Activated T-cell treated with anti-CD3 and anti-CD28 coated beads, Interleukin-2, amount 50 U/mL, for 48 hours (primary cell): ENCODE measurements at regions not wholly inside any gene's neighbourhood (a gene's known extent, or its start where the extent isn't known, plus 50 kb on each side); places are given as distances from the start of the nearest gene placed in this dataset.

Experiments
- DNase-seq, 2 experiments: peaks; one replicate each; pipeline ENCODE4 v3.0.0-alpha.2; 2020

- DNase-seq = no peak
These were observed 261.5 kb downstream of the TRIB2 start for GRCh38 chr2:12978066-12978835.

GRCh38 chr2:12979066-12979465 is 262.3 kb downstream of the TRIB2 start:
- DNase-seq = no peak

GRCh38 chr2:12980817-12981216 is 264.1 kb downstream of the TRIB2 start:
- DNase-seq = no peak

- DNase-seq = no peak
These were observed 265.4 kb downstream of the TRIB2 start for GRCh38 chr2:12982149-12982584.

GRCh38 chr2:12987246-12987645 is 270.5 kb downstream of the TRIB2 start:
- DNase-seq = no peak

- DNase-seq = no peak
These were observed 271.5 kb downstream of the TRIB2 start for GRCh38 chr2:12988279-12988678.

GRCh38 chr2:12990523-12990922 is 273.8 kb downstream of the TRIB2 start:
- DNase-seq = no peak

- DNase-seq = no peak
These were observed 281.9 kb downstream of the TRIB2 start for GRCh38 chr2:12998685-12999084.

- DNase-seq = no peak
These were observed 284.1 kb downstream of the TRIB2 start for GRCh38 chr2:13000664-13001363.

- no peak for DNase-seq
These were observed 284.7 kb downstream of the TRIB2 start for GRCh38 chr2:13001408-13001807.

- no peak for DNase-seq
These were observed 286.0 kb downstream of the TRIB2 start for GRCh38 chr2:13002536-13003331.

- DNase-seq = no peak
These were observed 286.8 kb downstream of the TRIB2 start for GRCh38 chr2:13003500-13003899.

GRCh38 chr2:13005048-13005447 is 288.3 kb downstream of the TRIB2 start:
- DNase-seq = no peak

- no peak for DNase-seq
These were observed 289.1 kb downstream of the TRIB2 start for GRCh38 chr2:13005761-13006335.

GRCh38 chr2:13006426-13006825 is 289.7 kb downstream of the TRIB2 start:
- DNase-seq = no peak

- peak; percentile 70 to 73 for DNase-seq
These were observed 290.3 kb downstream of the TRIB2 start for GRCh38 chr2:13006829-13007717.

- no peak for DNase-seq
These were observed 292.4 kb downstream of the TRIB2 start for GRCh38 chr2:13009027-13009642.

GRCh38 chr2:13010283-13010682 is 293.5 kb downstream of the TRIB2 start:
- no peak for DNase-seq

- no peak for DNase-seq
These were observed 298.0 kb downstream of the TRIB2 start for GRCh38 chr2:13014783-13015182.

- no peak for DNase-seq
These were observed 299.0 kb downstream of the TRIB2 start for GRCh38 chr2:13015532-13016320.

GRCh38 chr2:13018490-13018889 is 301.8 kb downstream of the TRIB2 start:
- DNase-seq = no peak
